ENCODE measurements at regions not wholly inside any gene's neighbourhood (a gene's known extent, or its start where the extent isn't known, plus 50 kb on each side); places are given as distances from the start of the nearest gene placed in this dataset.

- TF ChIP-seq MITF (IDR thresholded peaks at IDR 0.05): no peak
Observed at GRCh38 chrX:4397471-4397870, 684.0 kb upstream of the PRKX start (continued).

- Histone ChIP-seq H4K20me1 (replicated peaks; ENCODE audit: control insufficient read depth, insufficient read depth, low read length) (no peaks in the 10 kb centered on the region), H3K4me3 (no peak overlapping the region), H3K79me2 (ENCODE audit: control insufficient read depth, insufficient read depth, low read length) (no peaks in the 10 kb centered on the region), H3K9me3 (replicated peaks; ENCODE audit: control insufficient read depth, insufficient read depth, low read depth, low read length) (no peaks in the 10 kb centered on the region), H3K4me2 (ENCODE audit: insufficient read depth, low read length) (no peak overlapping the region), H3K36me3 (ENCODE audit: control insufficient read depth, insufficient read depth, low read length) (no peaks in the 10 kb centered on the region), H3K9ac (ENCODE audit: insufficient read depth in 1 of 2, low read depth in 2 of 2, low read length in 2 of 2) (no peak overlapping the region), H3K4me1 (replicated peaks in 1 of 2; ENCODE audit: control insufficient read depth in 2 of 2, insufficient read depth in 2 of 2, low read length in 2 of 2) (no peaks in the 10 kb centered on the region), H3K27me3 (ENCODE audit: control insufficient read depth in 2 of 2, insufficient read depth in 2 of 2, low read length in 2 of 2) (no peaks in the 10 kb centered on the region), H3K27ac (ENCODE audit: extremely low read depth, low read depth, low read length) (no peak overlapping the region), H3K9me1 (ENCODE audit: control insufficient read depth, insufficient read depth, low read length) (no peaks in the 10 kb centered on the region), H2AFZ (ENCODE audit: low read depth, low read length) (no peak overlapping the region)
- TF ChIP-seq NR2F6 (CRISPR knock-in tag; IDR thresholded peaks at IDR 0.05) (no peak), MITF (IDR thresholded peaks at IDR 0.05) (no peak), MLLT1 (IDR thresholded peaks at IDR 0.05) (no peak), ZNF644 (tag; IDR thresholded peaks at IDR 0.05; ENCODE audit: low read depth) (no peak), ZNF282 (CRISPR knock-in tag; IDR thresholded peaks at IDR 0.05) (no peak), ZNF77 (CRISPR knock-in tag; IDR thresholded peaks at IDR 0.05) (no peak), HDAC8 (tag; IDR thresholded peaks at IDR 0.05) (no peak), RFX1 (IDR thresholded peaks at IDR 0.05) (no peak), TRIM25 (IDR thresholded peaks at IDR 0.05; ENCODE audit: borderline replicate concordance) (no peak)
- no peak for DNase-seq (ENCODE audit: extremely low read depth in 1 of 4, low spot score in 3 of 4)
- 6% methylated on average over 3 of the region's 3 CpGs for WGBS (ENCODE audit: insufficient coverage, low coverage, missing lambda C conversion rate)
- no TSS peak for BruUV-seq (replicated peaks)
- POLR2A ChIA-PET: no interaction called here
- in situ Hi-C loops (cut with MboI) (no loop called here), intact Hi-C loops (cut with micrococcal nuclease) (no loop called here)
- no peak for ATAC-seq
- no peak for FAIRE-seq
- CTCF ChIA-PET (ENCODE audit: low intra/inter-chr PET ratio): no interaction called here
Observed at GRCh38 chrX:4382273-4382672, 668.8 kb upstream of the PRKX start.
